ENCODE measurements at regions not wholly inside any gene's neighbourhood (a gene's known extent, or its start where the extent isn't known, plus 50 kb on each side); places are given as distances from the start of the nearest gene placed in this dataset.

GRCh38 chr10:32130788-32131187 is 74.6 kb upstream of the KIF5B start:
- ATAC-seq (no peak), FAIRE-seq (peak; percentile 37), DNase-seq (ENCODE audit: extremely low read depth in 1 of 4, low spot score in 3 of 4) (no peak)
- H4K20me1 ChIP-seq (replicated peaks; ENCODE audit: control insufficient read depth, insufficient read depth, low read length) = no peaks in the 10 kb centered on the region
- intact Hi-C loops (cut with micrococcal nuclease) (no loop called here), in situ Hi-C loops (cut with MboI) (no loop called here)
- H3K79me2 ChIP-seq (ENCODE audit: control insufficient read depth, insufficient read depth, low read length) = no peaks in the 10 kb centered on the region
- H3K27ac ChIP-seq (ENCODE audit: extremely low read depth, low read depth, low read length) = no peak overlapping the region
- H3K9me3 ChIP-seq (replicated peaks; ENCODE audit: control insufficient read depth, insufficient read depth, low read depth, low read length) = no peaks in the 10 kb centered on the region
- H2AFZ ChIP-seq (ENCODE audit: low read depth, low read length) = peak overlapping the region; percentile 71
- H3K27me3 ChIP-seq (ENCODE audit: control insufficient read depth in 2 of 2, insufficient read depth in 2 of 2, low read length in 2 of 2) = no peaks in the 10 kb centered on the region
- H3K4me2 ChIP-seq (ENCODE audit: insufficient read depth, low read length) = no peak overlapping the region
- no peaks in the 10 kb centered on the region for H3K36me3 ChIP-seq (ENCODE audit: control insufficient read depth, insufficient read depth, low read length)
- 40% methylated on average over 2 of the region's 2 CpGs for WGBS (ENCODE audit: insufficient coverage, low coverage, missing lambda C conversion rate)
- 0 out of 2 replicates have a peak, but pooled peaks have one; percentile 44 for TF ChIP-seq MAFG (tag; conservative IDR thresholded peaks at IDR 0.05)
- peak; percentile 84 for TF ChIP-seq ZNF316 (IDR thresholded peaks at IDR 0.05)
- TF ChIP-seq C11orf30 (IDR thresholded peaks at IDR 0.05; ENCODE audit: low read depth) = peak; percentile 74
- TF ChIP-seq FOXK1 (CRISPR knock-in tag; IDR thresholded peaks at IDR 0.05; ENCODE audit: borderline replicate concordance) = no peak
- TF ChIP-seq MAFF (IDR thresholded peaks at IDR 0.05; ENCODE audit: low read length) = peak; percentile 73
- TF ChIP-seq, protein P1, sequence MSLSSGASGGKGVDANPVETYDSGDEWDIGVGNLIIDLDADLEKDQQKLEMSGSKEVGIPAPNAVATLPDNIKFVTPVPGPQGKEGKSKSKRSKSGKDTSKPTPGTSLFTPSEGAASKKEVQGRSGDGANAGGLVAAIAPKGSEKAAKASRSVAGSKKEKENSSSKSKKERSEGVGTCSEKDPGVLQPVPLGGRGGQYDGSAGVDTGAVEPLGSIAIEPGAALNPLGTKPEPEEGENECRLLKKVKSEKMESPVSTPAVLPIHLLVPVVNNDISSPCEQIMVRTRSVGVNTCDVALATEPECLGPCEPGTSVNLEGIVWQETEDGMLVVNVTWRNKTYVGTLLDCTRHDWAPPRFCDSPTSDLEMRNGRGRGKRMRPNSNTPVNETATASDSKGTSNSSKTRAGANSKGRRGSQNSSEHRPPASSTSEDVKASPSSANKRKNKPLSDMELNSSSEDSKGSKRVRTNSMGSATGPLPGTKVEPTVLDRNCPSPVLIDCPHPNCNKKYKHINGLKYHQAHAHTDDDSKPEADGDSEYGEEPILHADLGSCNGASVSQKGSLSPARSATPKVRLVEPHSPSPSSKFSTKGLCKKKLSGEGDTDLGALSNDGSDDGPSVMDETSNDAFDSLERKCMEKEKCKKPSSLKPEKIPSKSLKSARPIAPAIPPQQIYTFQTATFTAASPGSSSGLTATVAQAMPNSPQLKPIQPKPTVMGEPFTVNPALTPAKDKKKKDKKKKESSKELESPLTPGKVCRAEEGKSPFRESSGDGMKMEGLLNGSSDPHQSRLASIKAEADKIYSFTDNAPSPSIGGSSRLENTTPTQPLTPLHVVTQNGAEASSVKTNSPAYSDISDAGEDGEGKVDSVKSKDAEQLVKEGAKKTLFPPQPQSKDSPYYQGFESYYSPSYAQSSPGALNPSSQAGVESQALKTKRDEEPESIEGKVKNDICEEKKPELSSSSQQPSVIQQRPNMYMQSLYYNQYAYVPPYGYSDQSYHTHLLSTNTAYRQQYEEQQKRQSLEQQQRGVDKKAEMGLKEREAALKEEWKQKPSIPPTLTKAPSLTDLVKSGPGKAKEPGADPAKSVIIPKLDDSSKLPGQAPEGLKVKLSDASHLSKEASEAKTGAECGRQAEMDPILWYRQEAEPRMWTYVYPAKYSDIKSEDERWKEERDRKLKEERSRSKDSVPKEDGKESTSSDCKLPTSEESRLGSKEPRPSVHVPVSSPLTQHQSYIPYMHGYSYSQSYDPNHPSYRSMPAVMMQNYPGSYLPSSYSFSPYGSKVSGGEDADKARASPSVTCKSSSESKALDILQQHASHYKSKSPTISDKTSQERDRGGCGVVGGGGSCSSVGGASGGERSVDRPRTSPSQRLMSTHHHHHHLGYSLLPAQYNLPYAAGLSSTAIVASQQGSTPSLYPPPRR (CRISPR knock-in tag; IDR thresholded peaks at IDR 0.05; ENCODE audit: borderline replicate concordance) = no peak
- TF ChIP-seq RBM17 (IDR thresholded peaks at IDR 0.05; ENCODE audit: borderline replicate concordance, low read depth, low read length) = no peak
- TF ChIP-seq MAFK (IDR thresholded peaks at IDR 0.05; ENCODE audit: low read length) = peak; percentile 68; the same call in 1 of the 2 replicates
- H3K4me1 ChIP-seq (replicated peaks in 1 of 2; ENCODE audit: control insufficient read depth in 2 of 2, insufficient read depth in 2 of 2, low read length in 2 of 2) = peaks cover 0 to 7% of the 10 kb centered on the region in 2 experiments; a peak in 4 of 5 replicates
- CTCF ChIA-PET (ENCODE audit: low intra/inter-chr PET ratio) = no interaction called here
- H3K9ac ChIP-seq (ENCODE audit: insufficient read depth in 1 of 2, low read depth in 2 of 2, low read length in 2 of 2) = no peak overlapping the region
- BruUV-seq (replicated peaks) = no TSS peak
- POLR2A ChIA-PET = no interaction called here
- no peaks in the 10 kb centered on the region for H3K9me1 ChIP-seq (ENCODE audit: control insufficient read depth, insufficient read depth, low read length)
- H3K4me3 ChIP-seq = no peak overlapping the region

Measured in K562 (cell line).